SK-N-SH treated with all-trans-retinoic acid at 6 μM for 48 hours (cell line): ENCODE measurements at regions not wholly inside any gene's neighbourhood (a gene's known extent, or its start where the extent isn't known, plus 50 kb on each side); places are given as distances from the start of the nearest gene placed in this dataset.
"Not testable (repeated sequence)": the region's sequence is repeated elsewhere in the genome, so short reads cannot be mapped to it uniquely, and the experiment has no call there.

Experiments used
- ATAC-seq: fragments of 200-7000 bp; cut with Tn5 transposase; 3 replicates; pipeline ENCODE4 v1.9.1; 2020; ENCODE audit warnings: mild to moderate bottlenecking, moderate library complexity
- ARNTL ChIP-seq: fragments of 450-650 bp; formaldehyde crosslinking; IDR thresholded peaks from 2 replicates; pipeline ENCODE4 v1.5.0; 2020; ENCODE audit warnings: low read depth, mild to moderate bottlenecking, moderate library complexity, borderline replicate concordance
- BACH2 ChIP-seq: fragments of 250-450 bp; sonication (Bioruptor Pico); IDR thresholded peaks from 2 replicates; pipeline ENCODE4 v1.9.0; 2021; ENCODE audit warnings: mild to moderate bottlenecking, borderline replicate concordance
- CREB5 ChIP-seq: fragments of 250-450 bp; sonication (Bioruptor Pico); IDR thresholded peaks from 2 replicates; pipeline ENCODE4 v1.5.1; 2020; ENCODE audit warnings: low read depth, mild to moderate bottlenecking, moderate library complexity
- CSDC2 ChIP-seq: fragments of 250-450 bp; sonication (Bioruptor Pico); IDR thresholded peaks from 2 replicates; pipeline ENCODE4 v1.5.0; 2020; ENCODE audit warnings: mild to moderate bottlenecking, moderate library complexity
- CSRNP3 ChIP-seq: fragments of 250-450 bp; sonication (Bioruptor Pico); IDR thresholded peaks from 2 replicates; pipeline ENCODE4 v1.5.1; 2021; ENCODE audit warnings: mild to moderate bottlenecking, moderate library complexity
- ESRRG ChIP-seq: fragments of 250-450 bp; sonication (Bioruptor Pico); IDR thresholded peaks from 2 replicates; pipeline ENCODE4 v1.6.1; 2021; ENCODE audit warnings: mild to moderate bottlenecking
- GLIS3 ChIP-seq: fragments of 250-450 bp; sonication (Bioruptor Pico); IDR thresholded peaks from 2 replicates; pipeline ENCODE4 v1.5.0; 2020; ENCODE audit warnings: mild to moderate bottlenecking, moderate library complexity
- ISL1 ChIP-seq: fragments of 250-450 bp; sonication (Bioruptor Pico); IDR thresholded peaks from 2 replicates; pipeline ENCODE4 v2.1.2; 2022; ENCODE audit warnings: mild to moderate bottlenecking, moderate library complexity
- OSR1 ChIP-seq: fragments of 250-450 bp; sonication (Bioruptor Pico); IDR thresholded peaks from 2 replicates; pipeline ENCODE4 v1.8.0; 2022; ENCODE audit warnings: moderate library complexity, mild to moderate bottlenecking, inconsistent platforms
- RARB ChIP-seq: fragments of 250-450 bp; sonication (Bioruptor Pico); IDR thresholded peaks from 2 replicates; pipeline ENCODE4 v1.8.0; 2021; ENCODE audit warnings: mild to moderate bottlenecking, moderate library complexity
- SNAI2 ChIP-seq: fragments of 250-450 bp; sonication (Bioruptor Pico); IDR thresholded peaks from 2 replicates; pipeline ENCODE4 v1.5.0; 2020; ENCODE audit warnings: mild to moderate bottlenecking, moderate library complexity
- TCF4 ChIP-seq: fragments of 250-450 bp; sonication (Bioruptor Pico); IDR thresholded peaks from 2 replicates; pipeline ENCODE4 v1.8.0; 2021; ENCODE audit warnings: mild to moderate bottlenecking, moderate library complexity, borderline replicate concordance
- TOX ChIP-seq: fragments of 250-450 bp; sonication (Bioruptor Pico); IDR thresholded peaks from 2 replicates; pipeline ENCODE4 v1.8.0; 2021; ENCODE audit warnings: mild to moderate bottlenecking, moderate library complexity, borderline replicate concordance
- ZC3H10 ChIP-seq: fragments of 250-450 bp; sonication (Bioruptor Pico); IDR thresholded peaks from 2 replicates; pipeline ENCODE4 v1.5.1; 2021; ENCODE audit warnings: mild to moderate bottlenecking, moderate library complexity
- ZFP3 ChIP-seq: fragments of 250-450 bp; sonication (Bioruptor Pico); IDR thresholded peaks from 2 replicates; pipeline ENCODE4 v1.5.0; 2020; ENCODE audit warnings: mild to moderate bottlenecking, moderate library complexity
- ZFP30 ChIP-seq: fragments of 450-650 bp; formaldehyde crosslinking; IDR thresholded peaks from 2 replicates; pipeline ENCODE4 v1.5.0; 2022; ENCODE audit warnings: mild to moderate bottlenecking, moderate library complexity
- ZNF565 ChIP-seq: fragments of 450-650 bp; formaldehyde crosslinking; conservative IDR thresholded peaks from 2 replicates; pipeline ENCODE4 v1.5.0; 2020; ENCODE audit warnings: low read depth, mild to moderate bottlenecking, moderate library complexity
- ZNF70 ChIP-seq: fragments of 450-650 bp; formaldehyde crosslinking; IDR thresholded peaks from 2 replicates; pipeline ENCODE4 v1.5.0; 2020; ENCODE audit warnings: mild to moderate bottlenecking, moderate library complexity
- ZNF8 ChIP-seq: fragments of 450-650 bp; formaldehyde crosslinking; IDR thresholded peaks from 2 replicates; pipeline ENCODE4 v1.5.0; 2020; ENCODE audit warnings: mild to moderate bottlenecking, moderate library complexity
- TF ChIP-seq, protein P1 (sequence below): fragments of 250-450 bp; sonication (Bioruptor Pico); IDR thresholded peaks from 2 replicates; pipeline ENCODE4 v1.8.0; 2020; ENCODE audit warnings: mild to moderate bottlenecking, moderate library complexity, borderline replicate concordance
- TF ChIP-seq, protein P2 (sequence below): fragments of 250-450 bp; sonication (Bioruptor Pico); IDR thresholded peaks from 2 replicates; pipeline ENCODE4 v1.8.0; 2021; ENCODE audit warnings: low read depth, mild to moderate bottlenecking, moderate library complexity, borderline replicate concordance

GRCh38 chr16:26857371-26857770 lies 209.4 kb upstream of the C16orf82 start:
- TF ChIP-seq SNAI2 (CRISPR knock-in tag) (no peak), ZC3H10 (CRISPR knock-in tag) (no peak), OSR1 (CRISPR knock-in tag) (no peak), CSDC2 (CRISPR knock-in tag) (no peak), ESRRG (CRISPR knock-in tag) (no peak), ARNTL (CRISPR knock-in tag) (no peak), ZNF565 (CRISPR knock-in tag) (no peak), CREB5 (no peak), TOX (CRISPR knock-in tag) (no peak), ZFP3 (CRISPR knock-in tag) (no peak), ZNF8 (CRISPR knock-in tag) (no peak), ZNF70 (CRISPR knock-in tag) (no peak), BACH2 (CRISPR knock-in tag) (no peak), GLIS3 (CRISPR knock-in tag) (no peak), ISL1 (no peak), RARB (CRISPR knock-in tag) (no peak), CSRNP3 (CRISPR knock-in tag) (no peak)
- TF ChIP-seq, protein P1, sequence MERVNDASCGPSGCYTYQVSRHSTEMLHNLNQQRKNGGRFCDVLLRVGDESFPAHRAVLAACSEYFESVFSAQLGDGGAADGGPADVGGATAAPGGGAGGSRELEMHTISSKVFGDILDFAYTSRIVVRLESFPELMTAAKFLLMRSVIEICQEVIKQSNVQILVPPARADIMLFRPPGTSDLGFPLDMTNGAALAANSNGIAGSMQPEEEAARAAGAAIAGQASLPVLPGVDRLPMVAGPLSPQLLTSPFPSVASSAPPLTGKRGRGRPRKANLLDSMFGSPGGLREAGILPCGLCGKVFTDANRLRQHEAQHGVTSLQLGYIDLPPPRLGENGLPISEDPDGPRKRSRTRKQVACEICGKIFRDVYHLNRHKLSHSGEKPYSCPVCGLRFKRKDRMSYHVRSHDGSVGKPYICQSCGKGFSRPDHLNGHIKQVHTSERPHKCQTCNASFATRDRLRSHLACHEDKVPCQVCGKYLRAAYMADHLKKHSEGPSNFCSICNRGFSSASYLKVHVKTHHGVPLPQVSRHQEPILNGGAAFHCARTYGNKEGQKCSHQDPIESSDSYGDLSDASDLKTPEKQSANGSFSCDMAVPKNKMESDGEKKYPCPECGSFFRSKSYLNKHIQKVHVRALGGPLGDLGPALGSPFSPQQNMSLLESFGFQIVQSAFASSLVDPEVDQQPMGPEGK (CRISPR knock-in tag) = no peak
- TF ChIP-seq, protein P2, sequence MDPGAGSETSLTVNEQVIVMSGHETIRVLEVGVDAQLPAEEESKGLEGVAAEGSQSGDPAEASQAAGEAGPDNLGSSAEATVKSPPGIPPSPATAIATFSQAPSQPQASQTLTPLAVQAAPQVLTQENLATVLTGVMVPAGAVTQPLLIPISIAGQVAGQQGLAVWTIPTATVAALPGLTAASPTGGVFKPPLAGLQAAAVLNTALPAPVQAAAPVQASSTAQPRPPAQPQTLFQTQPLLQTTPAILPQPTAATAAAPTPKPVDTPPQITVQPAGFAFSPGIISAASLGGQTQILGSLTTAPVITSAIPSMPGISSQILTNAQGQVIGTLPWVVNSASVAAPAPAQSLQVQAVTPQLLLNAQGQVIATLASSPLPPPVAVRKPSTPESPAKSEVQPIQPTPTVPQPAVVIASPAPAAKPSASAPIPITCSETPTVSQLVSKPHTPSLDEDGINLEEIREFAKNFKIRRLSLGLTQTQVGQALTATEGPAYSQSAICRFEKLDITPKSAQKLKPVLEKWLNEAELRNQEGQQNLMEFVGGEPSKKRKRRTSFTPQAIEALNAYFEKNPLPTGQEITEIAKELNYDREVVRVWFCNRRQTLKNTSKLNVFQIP = no peak
- ATAC-seq = no peak

DNA sequence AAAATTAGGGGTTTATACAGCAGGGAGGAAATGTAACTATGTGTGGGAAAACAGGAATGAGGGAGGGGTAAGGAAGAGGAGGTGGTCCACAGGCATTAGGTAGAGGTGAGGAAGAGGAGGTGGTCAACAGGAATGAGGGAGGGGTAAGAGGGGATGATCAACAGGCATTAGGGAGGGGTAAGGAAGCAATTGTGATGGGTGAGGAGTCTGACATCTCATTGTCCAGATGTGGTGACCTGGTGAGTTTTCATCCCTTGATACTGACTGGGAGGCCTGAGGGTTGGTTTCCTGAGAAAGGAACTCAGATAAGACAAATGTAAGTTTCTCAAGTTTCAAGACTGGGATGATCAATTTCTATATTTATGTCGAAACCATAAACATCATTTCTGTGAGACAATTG lies 206.2 kb upstream of the C16orf82 start:
- ATAC-seq = no peak
- no peak for TF ChIP-seq ZC3H10 (CRISPR knock-in tag)

DNA sequence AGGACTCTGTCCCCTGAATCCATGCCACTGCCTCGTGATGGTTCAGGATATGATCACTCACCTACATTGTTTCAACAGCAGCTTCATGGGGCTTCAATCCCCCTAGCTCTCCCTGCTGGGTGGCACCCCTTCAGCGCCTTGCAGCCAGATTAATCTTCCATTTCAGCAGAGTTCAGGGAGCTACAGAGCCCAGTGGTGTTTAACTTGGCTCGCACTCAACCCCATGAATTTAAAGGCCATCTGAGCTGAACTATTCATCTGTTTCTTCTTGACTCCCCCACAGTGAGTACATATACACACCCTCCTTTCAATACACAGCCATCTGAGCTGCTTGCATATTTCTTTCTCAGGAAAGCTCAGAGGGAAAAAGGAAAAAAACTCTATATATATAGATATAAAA lies 202.8 kb upstream of the C16orf82 start:
- TF ChIP-seq CREB5 (no peak), ZFP30 (no peak), TCF4 (CRISPR knock-in tag) (no peak), GLIS3 (CRISPR knock-in tag) (no peak), ZNF70 (CRISPR knock-in tag) (no peak), BACH2 (CRISPR knock-in tag) (no peak), ISL1 (no peak), CSRNP3 (CRISPR knock-in tag) (no peak)
- ATAC-seq = no peak

GRCh38 chr16:26874318-26874717 lies 192.4 kb upstream of the C16orf82 start:
- ATAC-seq = not testable (repeated sequence)
